HCT116 (cell line): ENCODE measurements at regions not wholly inside any gene's neighbourhood (a gene's known extent, or its start where the extent isn't known, plus 50 kb on each side); places are given as distances from the start of the nearest gene placed in this dataset.

Source experiments
- ATAC-seq: fragments of 200-7000 bp; cut with Tn5 transposase; 2 replicates; pipeline ENCODE4 v1.9.1; 2020; ENCODE audit warnings: mild to moderate bottlenecking, moderate library complexity
- BruUV-seq: library from RNA; stranded (reverse); fragments of 400-500 nt; replicated peaks from 2 replicates; lab custom pipeline; 2021; lab: Mats Ljungman, UMichigan
- CTCF ChIA-PET: fragments of 300-600 bp; sonication (Branson Sonifier 250); formaldehyde crosslinking; loops from one replicate; lab custom pipeline; 2021; ENCODE audit warnings: antibody characterized with exemption; lab: Charles Lee
- POLR2A ChIA-PET: fragments of 300-600, 350-600 bp; sonication (Branson Sonifier 250); formaldehyde crosslinking; loops from one replicate; lab custom pipeline; 2021; ENCODE audit warnings: antibody characterized with exemption; lab: Charles Lee
- RAD21 ChIA-PET, 2 experiments: fragments of 300-600 bp; sonication (Branson Sonifier 250); formaldehyde crosslinking; loops; one replicate each; lab custom pipeline; 2023; ENCODE audit warnings: low total read pairs in 2 of 2; ENCODE audit not compliant: uncharacterized antibody in 2 of 2, unreplicated experiment in 2 of 2, low non-redundant PET in 1 of 2; lab: Charles Lee
- DNase-seq: peaks from one replicate; pipeline ENCODE4 v3.0.0-alpha.2; 2010; ENCODE audit warnings: low read depth, low spot score
- H2AFZ ChIP-seq: fragments of 200-600 bp; shearing (Covaris generic), sonication (generic); 2 replicates; pipeline ENCODE4 v1.6.1; 2017; ENCODE audit warnings: low read depth, mixed run types, mixed read lengths, antibody characterized with exemption, low read length; ENCODE audit not compliant: poor library complexity, severe bottlenecking
- H3K27ac ChIP-seq: 2 replicates; pipeline ENCODE4 v1.5.1; 2012; ENCODE audit warnings: low read depth, low read length
- H3K27me3 ChIP-seq: fragments of 200-600 bp; sonication (generic); 2 replicates; pipeline ENCODE4 v1.6.1; 2016; ENCODE audit warnings: mixed run types, low read length, mixed read lengths; ENCODE audit not compliant: insufficient read depth
- H3K36me3 ChIP-seq, 2 experiments: fragments of 200-500 bp in 1 of 2; fragments of 200-600 bp in 1 of 2; sonication (Bioruptor generic) in 1 of 2; sonication (generic) in 1 of 2; 2 replicates each; pipeline versions ENCODE4 v1.5.1 to v1.6.1; 2014 to 2016; ENCODE audit warnings: low read length in 2 of 2, inconsistent platforms in 1 of 2, mixed read lengths in 1 of 2, mixed run types in 1 of 2; ENCODE audit not compliant: insufficient read depth in 2 of 2, control insufficient read depth in 1 of 2
- H3K4me1 ChIP-seq, 2 experiments: fragments of 200-600 bp in 1 of 2; sonication (generic) in 1 of 2; 2 replicates each; pipeline versions ENCODE4 v1.5.1 to v1.6.1; 2012 to 2017; ENCODE audit warnings: low read length in 2 of 2, inconsistent platforms in 1 of 2, mild to moderate bottlenecking in 1 of 2, mixed read lengths in 1 of 2, mixed run types in 1 of 2, moderate library complexity in 1 of 2; ENCODE audit not compliant: insufficient read depth in 2 of 2, control insufficient read depth in 1 of 2
- H3K4me2 ChIP-seq: fragments of 200-600 bp; sonication (generic); 2 replicates; pipeline ENCODE4 v1.6.1; 2017; ENCODE audit warnings: mixed run types, low read length, mixed read lengths
- H3K4me3 ChIP-seq, 2 experiments: fragments of 200-600 bp in 1 of 2; sonication (generic) in 1 of 2; replicated peaks in 1 of 2; 2 replicates each; pipeline ENCODE4 v1.5.1; 2011 to 2016; ENCODE audit warnings: low read length in 2 of 2, control low read depth in 1 of 2, low read depth in 1 of 2, mild to moderate bottlenecking in 1 of 2, mixed read lengths in 1 of 2, mixed run types in 1 of 2
- H3K79me2 ChIP-seq: fragments of 200-600 bp; sonication (generic); 2 replicates; pipeline ENCODE4 v1.6.1; 2017; ENCODE audit warnings: mild to moderate bottlenecking, mixed run types, low read length, moderate library complexity, mixed read lengths; ENCODE audit not compliant: insufficient read depth
- H3K9ac ChIP-seq: fragments of 200-600 bp; sonication (generic); 2 replicates; pipeline ENCODE4 v1.6.1; 2016; ENCODE audit warnings: low read length, mixed read lengths
- H3K9me2 ChIP-seq: fragments of 200-600 bp; sonication (generic), shearing (Covaris generic); 2 replicates; pipeline ENCODE4 v1.6.1; 2017; ENCODE audit warnings: mixed run types, mild to moderate bottlenecking, moderate library complexity; ENCODE audit not compliant: insufficient read depth
- H3K9me3 ChIP-seq, 2 experiments: fragments of 200-500 bp in 1 of 2; fragments of 200-600 bp in 1 of 2; sonication (Bioruptor generic) in 1 of 2; sonication (generic) in 1 of 2; 2 replicates each; pipeline ENCODE4 v1.6.1; 2014 to 2017; ENCODE audit warnings: low read length in 2 of 2, mixed read lengths in 2 of 2, inconsistent platforms in 1 of 2, low read depth in 1 of 2, mild to moderate bottlenecking in 1 of 2, mixed run types in 1 of 2, moderate library complexity in 1 of 2; ENCODE audit not compliant: control insufficient read depth in 1 of 2, insufficient read depth in 1 of 2
- H4K20me1 ChIP-seq: fragments of 200-600 bp; sonication (generic), shearing (Covaris generic); 2 replicates; pipeline ENCODE4 v1.6.1; 2017; ENCODE audit warnings: mixed run types, mild to moderate bottlenecking, moderate library complexity; ENCODE audit not compliant: insufficient read depth
- CEBPB ChIP-seq: IDR thresholded peaks from 2 replicates; pipeline ENCODE4 v1.6.1; 2012; ENCODE audit warnings: low read depth
- EGR1 ChIP-seq: IDR thresholded peaks from 2 replicates; pipeline ENCODE4 v1.6.1; 2012; ENCODE audit warnings: low read depth
- EZH2 ChIP-seq: fragments of 200-600 bp; sonication (generic); IDR thresholded peaks from 2 replicates; pipeline ENCODE4 v1.6.1; 2017; ENCODE audit warnings: antibody characterized with exemption, mixed run types
- EZH2phosphoT487 ChIP-seq: fragments of 200-600 bp; IDR thresholded peaks from 2 replicates; pipeline ENCODE4 v1.6.1; 2018; ENCODE audit warnings: antibody characterized with exemption, borderline replicate concordance
- FOSL1 ChIP-seq: IDR thresholded peaks from 2 replicates; pipeline ENCODE4 v1.6.1; 2012; ENCODE audit warnings: low read depth
- JUND ChIP-seq: IDR thresholded peaks from 2 replicates; pipeline ENCODE4 v1.6.1; 2012
- POLR2A ChIP-seq: IDR thresholded peaks from 2 replicates; pipeline ENCODE4 v1.7.0; 2011; ENCODE audit warnings: borderline replicate concordance; ENCODE audit not compliant: insufficient read depth, insufficient read length; ENCODE audit errors: extremely low read depth
- POLR2AphosphoS5 ChIP-seq: IDR thresholded peaks from 2 replicates; pipeline ENCODE4 v1.6.1; 2011; ENCODE audit warnings: mild to moderate bottlenecking, low read depth, low read length, moderate library complexity
- RAD21 ChIP-seq: IDR thresholded peaks from 2 replicates; pipeline ENCODE4 v1.6.1; 2012; ENCODE audit warnings: low read depth, mild to moderate bottlenecking
- SIN3A ChIP-seq: IDR thresholded peaks from 2 replicates; pipeline ENCODE4 v1.6.1; 2012; ENCODE audit warnings: low read depth
- SRF ChIP-seq: IDR thresholded peaks from 2 replicates; pipeline ENCODE4 v1.6.1; 2012; ENCODE audit warnings: low read depth
- YY1 ChIP-seq: IDR thresholded peaks from 2 replicates; pipeline ENCODE4 v1.6.1; 2011; ENCODE audit warnings: low read length, low read depth, moderate library complexity, mild to moderate bottlenecking; ENCODE audit not compliant: insufficient replicate concordance; ENCODE audit errors: extremely low read depth
- ZFX ChIP-seq: fragments of 450-650 bp; IDR thresholded peaks from 2 replicates; pipeline ENCODE4 v1.6.1; 2017
- intact Hi-C: fragments of 100-400 bp; cut with micrococcal nuclease; formaldehyde crosslinking; loops from 2 replicates; pipeline ENCODE4 v1.10.0; 2022
- TF ChIP-seq, protein P1 (sequence below): IDR thresholded peaks from 2 replicates; pipeline ENCODE4 v1.6.1; 2012
- TF ChIP-seq, protein P2 (sequence below), 3 experiments: fragments of 200-600 bp in 1 of 3; sonication (generic) in 1 of 3; IDR thresholded peaks in 2 of 3; conservative IDR thresholded peaks in 1 of 3; 2 replicates each; pipeline ENCODE4 v1.5.1; 2012 to 2017; ENCODE audit warnings: low read depth in 2 of 3, low read length in 2 of 3, antibody characterized with exemption in 1 of 3, borderline replicate concordance in 1 of 3, control low read depth in 1 of 3, mild to moderate bottlenecking in 1 of 3, mixed read lengths in 1 of 3, mixed run types in 1 of 3, moderate library complexity in 1 of 3; ENCODE audit not compliant: insufficient read depth in 1 of 3
- TF ChIP-seq, protein P3 (sequence below): IDR thresholded peaks from 2 replicates; pipeline ENCODE4 v1.6.1; 2012; ENCODE audit warnings: low read depth

DNA sequence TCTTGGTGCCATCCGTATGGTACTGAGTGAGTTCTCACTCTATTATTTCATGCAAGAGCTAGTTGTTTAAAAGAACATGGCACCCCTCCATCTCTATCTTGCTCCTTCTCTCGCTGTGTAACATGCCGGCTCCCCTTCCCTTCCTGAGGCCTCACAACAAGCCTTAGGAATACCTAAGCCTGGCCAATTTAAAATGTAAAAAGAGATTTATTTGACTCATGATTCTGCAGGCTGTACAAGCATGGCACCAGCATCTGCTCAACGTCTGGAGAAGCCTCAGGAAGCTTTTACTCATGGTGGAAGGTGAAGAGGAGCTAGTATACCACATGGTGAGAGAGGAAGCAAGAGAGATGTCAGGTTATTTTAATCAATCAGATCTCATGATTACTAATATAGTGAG lies 90.4 kb upstream of the NUDT10 start:
- intact Hi-C loops, result no loop called here
- Histone ChIP-seq H3K9ac (no peak overlapping the region), H3K4me1 (no peaks in the 10 kb centered on the region), H3K27ac (no peak overlapping the region), H3K4me2 (no peak overlapping the region), H2AFZ (no peak overlapping the region), H3K9me2 (no peaks in the 10 kb centered on the region), H3K27me3 (no peaks in the 10 kb centered on the region), H3K4me3 (no peak overlapping the region), H3K9me3 (no peaks in the 10 kb centered on the region), H3K79me2 (no peaks in the 10 kb centered on the region), H4K20me1 (no peaks in the 10 kb centered on the region), H3K36me3 (no peaks in the 10 kb centered on the region)
- no peak for TF ChIP-seq POLR2A
- TF ChIP-seq, protein P1, sequence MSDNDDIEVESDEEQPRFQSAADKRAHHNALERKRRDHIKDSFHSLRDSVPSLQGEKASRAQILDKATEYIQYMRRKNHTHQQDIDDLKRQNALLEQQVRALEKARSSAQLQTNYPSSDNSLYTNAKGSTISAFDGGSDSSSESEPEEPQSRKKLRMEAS, result no peak
- no peak for TF ChIP-seq EZH2
- no peak for TF ChIP-seq ZFX
- CTCF ChIA-PET, result no interaction called here
- no TSS peak for BruUV-seq
- ATAC-seq (no peak), DNase-seq (no peak)
- RAD21 ChIA-PET, result no interaction called here
- POLR2A ChIA-PET, result no interaction called here

DNA sequence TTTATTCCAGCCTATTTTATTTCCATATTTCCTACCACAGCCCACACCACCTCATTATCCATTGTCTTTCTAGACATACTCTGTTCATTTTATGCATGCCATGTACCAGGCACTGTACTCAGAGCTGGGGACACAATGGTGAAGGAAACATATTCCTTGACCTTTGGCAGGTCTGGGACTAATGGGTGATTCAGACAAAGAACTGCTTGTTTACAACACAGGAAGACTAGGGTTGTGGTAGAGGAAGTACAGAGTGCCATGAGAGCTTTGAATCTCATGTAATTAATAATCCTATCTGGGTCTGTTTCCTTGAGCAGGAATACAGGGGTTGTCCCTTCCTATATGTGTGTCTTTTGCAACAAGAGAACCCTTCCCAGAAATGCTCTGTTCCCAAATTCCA lies 75.1 kb upstream of the NUDT10 start:
- Histone ChIP-seq H3K27ac (no peak overlapping the region), H3K4me3 (no peak overlapping the region), H4K20me1 (no peaks in the 10 kb centered on the region), H3K9me3 (no peaks in the 10 kb centered on the region), H3K79me2 (no peaks in the 10 kb centered on the region), H3K9me2 (no peaks in the 10 kb centered on the region), H3K27me3 (no peaks in the 10 kb centered on the region), H3K9ac (no peak overlapping the region), H2AFZ (no peak overlapping the region), H3K36me3 (no peaks in the 10 kb centered on the region), H3K4me2 (no peak overlapping the region), H3K4me1 (no peaks in the 10 kb centered on the region)
- intact Hi-C loops, result no loop called here
- ChIA-PET POLR2A (no interaction called here), CTCF (no interaction called here), RAD21 (no interaction called here)
- DNase-seq (no peak), ATAC-seq (no peak)
- BruUV-seq, result no TSS peak
- TF ChIP-seq SIN3A (no peak), EZH2phosphoT487 (no peak), POLR2A (no peak), CEBPB (no peak), FOSL1 (no peak), SRF (no peak), YY1 (no peak), EGR1 (no peak), ZFX (no peak), JUND (no peak), POLR2AphosphoS5 (no peak), RAD21 (no peak), EZH2 (no peak)
- TF ChIP-seq, protein P1, result no peak
- TF ChIP-seq, protein P2, sequence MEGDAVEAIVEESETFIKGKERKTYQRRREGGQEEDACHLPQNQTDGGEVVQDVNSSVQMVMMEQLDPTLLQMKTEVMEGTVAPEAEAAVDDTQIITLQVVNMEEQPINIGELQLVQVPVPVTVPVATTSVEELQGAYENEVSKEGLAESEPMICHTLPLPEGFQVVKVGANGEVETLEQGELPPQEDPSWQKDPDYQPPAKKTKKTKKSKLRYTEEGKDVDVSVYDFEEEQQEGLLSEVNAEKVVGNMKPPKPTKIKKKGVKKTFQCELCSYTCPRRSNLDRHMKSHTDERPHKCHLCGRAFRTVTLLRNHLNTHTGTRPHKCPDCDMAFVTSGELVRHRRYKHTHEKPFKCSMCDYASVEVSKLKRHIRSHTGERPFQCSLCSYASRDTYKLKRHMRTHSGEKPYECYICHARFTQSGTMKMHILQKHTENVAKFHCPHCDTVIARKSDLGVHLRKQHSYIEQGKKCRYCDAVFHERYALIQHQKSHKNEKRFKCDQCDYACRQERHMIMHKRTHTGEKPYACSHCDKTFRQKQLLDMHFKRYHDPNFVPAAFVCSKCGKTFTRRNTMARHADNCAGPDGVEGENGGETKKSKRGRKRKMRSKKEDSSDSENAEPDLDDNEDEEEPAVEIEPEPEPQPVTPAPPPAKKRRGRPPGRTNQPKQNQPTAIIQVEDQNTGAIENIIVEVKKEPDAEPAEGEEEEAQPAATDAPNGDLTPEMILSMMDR (IDR thresholded peaks at IDR 0.05 in 2 of 3, conservative IDR thresholded peaks at IDR 0.05 in 1 of 3; ENCODE audit: borderline replicate concordance in 1 of 3, insufficient read depth in 1 of 3, low read depth in 2 of 3, low read length in 2 of 3), result no peak
- TF ChIP-seq, protein P3, sequence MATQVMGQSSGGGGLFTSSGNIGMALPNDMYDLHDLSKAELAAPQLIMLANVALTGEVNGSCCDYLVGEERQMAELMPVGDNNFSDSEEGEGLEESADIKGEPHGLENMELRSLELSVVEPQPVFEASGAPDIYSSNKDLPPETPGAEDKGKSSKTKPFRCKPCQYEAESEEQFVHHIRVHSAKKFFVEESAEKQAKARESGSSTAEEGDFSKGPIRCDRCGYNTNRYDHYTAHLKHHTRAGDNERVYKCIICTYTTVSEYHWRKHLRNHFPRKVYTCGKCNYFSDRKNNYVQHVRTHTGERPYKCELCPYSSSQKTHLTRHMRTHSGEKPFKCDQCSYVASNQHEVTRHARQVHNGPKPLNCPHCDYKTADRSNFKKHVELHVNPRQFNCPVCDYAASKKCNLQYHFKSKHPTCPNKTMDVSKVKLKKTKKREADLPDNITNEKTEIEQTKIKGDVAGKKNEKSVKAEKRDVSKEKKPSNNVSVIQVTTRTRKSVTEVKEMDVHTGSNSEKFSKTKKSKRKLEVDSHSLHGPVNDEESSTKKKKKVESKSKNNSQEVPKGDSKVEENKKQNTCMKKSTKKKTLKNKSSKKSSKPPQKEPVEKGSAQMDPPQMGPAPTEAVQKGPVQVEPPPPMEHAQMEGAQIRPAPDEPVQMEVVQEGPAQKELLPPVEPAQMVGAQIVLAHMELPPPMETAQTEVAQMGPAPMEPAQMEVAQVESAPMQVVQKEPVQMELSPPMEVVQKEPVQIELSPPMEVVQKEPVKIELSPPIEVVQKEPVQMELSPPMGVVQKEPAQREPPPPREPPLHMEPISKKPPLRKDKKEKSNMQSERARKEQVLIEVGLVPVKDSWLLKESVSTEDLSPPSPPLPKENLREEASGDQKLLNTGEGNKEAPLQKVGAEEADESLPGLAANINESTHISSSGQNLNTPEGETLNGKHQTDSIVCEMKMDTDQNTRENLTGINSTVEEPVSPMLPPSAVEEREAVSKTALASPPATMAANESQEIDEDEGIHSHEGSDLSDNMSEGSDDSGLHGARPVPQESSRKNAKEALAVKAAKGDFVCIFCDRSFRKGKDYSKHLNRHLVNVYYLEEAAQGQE, result no peak
